ENCODE measurements at regions not wholly inside any gene's neighbourhood (a gene's known extent, or its start where the extent isn't known, plus 50 kb on each side); places are given as distances from the start of the nearest gene placed in this dataset.
"Not testable (repeated sequence)": the region's sequence is repeated elsewhere in the genome, so short reads cannot be mapped to it uniquely, and the experiment has no call there.

DNA sequence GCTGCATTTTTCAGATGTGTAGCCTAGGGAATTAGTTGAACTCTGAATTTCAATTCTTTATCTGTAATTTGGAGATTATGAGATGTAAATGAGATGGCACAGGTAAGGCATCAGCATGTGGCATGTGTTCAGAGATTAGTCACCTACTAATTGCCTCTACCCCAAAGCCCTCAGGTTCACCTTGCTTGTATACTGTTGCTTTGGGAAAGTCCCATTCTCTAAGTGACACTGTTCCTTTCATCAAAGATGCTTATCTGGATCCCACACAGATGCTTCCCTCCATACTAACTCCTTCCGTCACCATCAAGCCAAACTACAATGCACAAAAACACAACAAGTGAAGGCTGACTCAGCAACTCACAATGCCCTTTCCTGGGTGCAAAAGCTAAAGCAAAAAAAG, 143.7 kb downstream of the LRATD1 start:
- Histone ChIP-seq H3K36me3 (replicated peaks; ENCODE audit: low read depth, low read length) (no peaks in the 10 kb centered on the region), H2AFZ (ENCODE audit: low read depth, low read length) (no peak overlapping the region; the same call in 1 of the 2 replicates), H4K20me1 (ENCODE audit: insufficient read depth, low read length) (no peaks in the 10 kb centered on the region), H3K27me3 (ENCODE audit: low read depth, low read length) (no peaks in the 10 kb centered on the region), H3K9me3 (ENCODE audit: insufficient read depth, low read length) (no peaks in the 10 kb centered on the region), H3K79me2 (ENCODE audit: low read length) (no peaks in the 10 kb centered on the region), H3K9ac (ENCODE audit: low read length) (no peak overlapping the region), H3K27ac (ENCODE audit: low read length) (no peak overlapping the region), H3K4me1 (ENCODE audit: low read length) (peaks cover 21% of the 10 kb centered on the region), H3K4me2 (ENCODE audit: low read length) (no peak overlapping the region), H3K4me3 (ENCODE audit: low read length) (no peak overlapping the region)
- TF ChIP-seq EZH2phosphoT487 (IDR thresholded peaks at IDR 0.05; ENCODE audit: low read depth), result no peak
- TF ChIP-seq, protein P1, sequence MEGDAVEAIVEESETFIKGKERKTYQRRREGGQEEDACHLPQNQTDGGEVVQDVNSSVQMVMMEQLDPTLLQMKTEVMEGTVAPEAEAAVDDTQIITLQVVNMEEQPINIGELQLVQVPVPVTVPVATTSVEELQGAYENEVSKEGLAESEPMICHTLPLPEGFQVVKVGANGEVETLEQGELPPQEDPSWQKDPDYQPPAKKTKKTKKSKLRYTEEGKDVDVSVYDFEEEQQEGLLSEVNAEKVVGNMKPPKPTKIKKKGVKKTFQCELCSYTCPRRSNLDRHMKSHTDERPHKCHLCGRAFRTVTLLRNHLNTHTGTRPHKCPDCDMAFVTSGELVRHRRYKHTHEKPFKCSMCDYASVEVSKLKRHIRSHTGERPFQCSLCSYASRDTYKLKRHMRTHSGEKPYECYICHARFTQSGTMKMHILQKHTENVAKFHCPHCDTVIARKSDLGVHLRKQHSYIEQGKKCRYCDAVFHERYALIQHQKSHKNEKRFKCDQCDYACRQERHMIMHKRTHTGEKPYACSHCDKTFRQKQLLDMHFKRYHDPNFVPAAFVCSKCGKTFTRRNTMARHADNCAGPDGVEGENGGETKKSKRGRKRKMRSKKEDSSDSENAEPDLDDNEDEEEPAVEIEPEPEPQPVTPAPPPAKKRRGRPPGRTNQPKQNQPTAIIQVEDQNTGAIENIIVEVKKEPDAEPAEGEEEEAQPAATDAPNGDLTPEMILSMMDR (IDR thresholded peaks at IDR 0.05; ENCODE audit: low read depth, low read length), result no peak

DNA sequence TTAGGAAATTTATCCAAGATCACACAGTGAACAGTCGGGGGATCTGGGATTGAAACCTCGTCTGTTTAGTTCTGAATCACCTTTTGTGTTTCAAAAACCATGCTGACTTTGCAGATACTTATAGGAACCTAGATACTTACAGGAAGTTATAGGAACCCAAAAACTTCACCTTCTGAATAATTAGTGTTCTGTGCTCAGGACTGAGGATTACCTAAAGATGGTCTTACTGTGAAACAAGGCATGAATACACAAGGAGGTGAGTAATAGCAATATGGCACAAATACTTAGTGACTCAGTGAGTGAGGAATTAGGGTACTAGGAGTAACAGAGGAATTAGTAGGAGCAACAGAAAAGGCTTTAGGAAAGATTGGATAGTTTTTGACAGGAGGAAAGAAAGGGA, 145.5 kb downstream of the LRATD1 start:
- H4K20me1 ChIP-seq (ENCODE audit: insufficient read depth, low read length), result no peaks in the 10 kb centered on the region
- H2AFZ ChIP-seq (ENCODE audit: low read depth, low read length), result no peak overlapping the region
- H3K79me2 ChIP-seq (ENCODE audit: low read length), result no peaks in the 10 kb centered on the region
- H3K36me3 ChIP-seq (replicated peaks; ENCODE audit: low read depth, low read length), result no peaks in the 10 kb centered on the region
- no peak overlapping the region for H3K4me2 ChIP-seq (ENCODE audit: low read length)
- no peak overlapping the region for H3K9ac ChIP-seq (ENCODE audit: low read length)
- peaks cover 20% of the 10 kb centered on the region for H3K4me1 ChIP-seq (ENCODE audit: low read length)
- H3K4me3 ChIP-seq (ENCODE audit: low read length), result no peak overlapping the region
- no peaks in the 10 kb centered on the region for H3K27me3 ChIP-seq (ENCODE audit: low read depth, low read length)
- no peak overlapping the region for H3K27ac ChIP-seq (ENCODE audit: low read length)
- TF ChIP-seq, protein P1 (IDR thresholded peaks at IDR 0.05; ENCODE audit: low read depth, low read length), result no peak
- TF ChIP-seq EZH2phosphoT487 (IDR thresholded peaks at IDR 0.05; ENCODE audit: low read depth), result no peak
- H3K9me3 ChIP-seq (ENCODE audit: insufficient read depth, low read length), result no peaks in the 10 kb centered on the region

DNA sequence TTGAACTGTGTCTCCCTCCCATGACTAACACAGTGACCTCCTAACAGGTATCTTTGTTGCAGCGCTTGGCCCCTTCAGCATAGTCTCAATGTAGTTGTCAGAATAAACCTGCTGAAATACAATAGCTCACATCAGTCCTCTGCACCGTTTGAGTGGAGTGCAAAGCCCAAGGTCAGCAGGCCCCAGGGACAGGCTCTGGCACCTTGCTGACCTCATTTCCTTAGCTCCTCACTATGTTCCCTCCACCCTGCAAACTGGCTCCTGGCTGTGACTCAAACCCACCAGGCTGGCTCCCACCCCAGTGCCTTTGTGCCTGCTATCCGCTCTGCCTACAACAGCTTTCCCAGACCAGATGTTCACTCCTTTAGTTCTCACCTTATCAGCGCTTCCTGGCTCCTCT, 146.7 kb downstream of the LRATD1 start:
- Histone ChIP-seq H3K79me2 (ENCODE audit: low read length) (no peaks in the 10 kb centered on the region), H4K20me1 (ENCODE audit: insufficient read depth, low read length) (no peaks in the 10 kb centered on the region), H3K9ac (ENCODE audit: low read length) (no peak overlapping the region), H3K4me1 (ENCODE audit: low read length) (peaks cover 18% of the 10 kb centered on the region), H3K36me3 (replicated peaks; ENCODE audit: low read depth, low read length) (no peaks in the 10 kb centered on the region), H3K9me3 (ENCODE audit: insufficient read depth, low read length) (no peaks in the 10 kb centered on the region), H3K4me2 (ENCODE audit: low read length) (no peak overlapping the region), H3K4me3 (ENCODE audit: low read length) (no peak overlapping the region), H2AFZ (ENCODE audit: low read depth, low read length) (no peak overlapping the region), H3K27me3 (ENCODE audit: low read depth, low read length) (no peaks in the 10 kb centered on the region), H3K27ac (ENCODE audit: low read length) (no peak overlapping the region)
- TF ChIP-seq, protein P1 (IDR thresholded peaks at IDR 0.05; ENCODE audit: low read depth, low read length), result no peak
- no peak for TF ChIP-seq EZH2phosphoT487 (IDR thresholded peaks at IDR 0.05; ENCODE audit: low read depth)

DNA sequence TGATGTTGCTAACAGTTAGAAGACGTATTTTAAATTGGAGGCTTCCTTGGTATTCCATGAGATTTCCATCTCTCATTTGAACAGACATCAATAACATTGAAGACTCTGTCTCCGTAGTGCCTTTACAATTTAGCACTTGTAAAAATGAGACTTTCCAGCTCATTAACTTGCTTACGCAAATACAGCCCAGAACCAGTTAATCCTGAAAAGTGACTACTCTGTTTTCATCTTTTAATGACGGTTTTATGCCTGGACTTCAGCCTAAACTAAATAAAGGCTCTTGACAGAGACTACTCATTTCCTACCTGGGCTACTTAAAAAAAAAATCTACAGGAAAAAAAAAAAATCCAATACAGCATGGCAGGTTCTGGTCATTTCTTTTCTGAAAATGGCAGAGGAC, 148.6 kb downstream of the LRATD1 start:
- Histone ChIP-seq H4K20me1 (ENCODE audit: insufficient read depth, low read length) (no peaks in the 10 kb centered on the region), H3K4me3 (ENCODE audit: low read length) (no peak overlapping the region), H3K27ac (ENCODE audit: low read length) (no peak overlapping the region), H3K9me3 (ENCODE audit: insufficient read depth, low read length) (no peaks in the 10 kb centered on the region), H3K4me1 (ENCODE audit: low read length) (peaks cover 18% of the 10 kb centered on the region), H2AFZ (ENCODE audit: low read depth, low read length) (no peak overlapping the region), H3K9ac (ENCODE audit: low read length) (no peak overlapping the region), H3K79me2 (ENCODE audit: low read length) (no peaks in the 10 kb centered on the region), H3K4me2 (ENCODE audit: low read length) (peak overlapping the region; percentile 7), H3K36me3 (replicated peaks; ENCODE audit: low read depth, low read length) (no peaks in the 10 kb centered on the region), H3K27me3 (ENCODE audit: low read depth, low read length) (no peaks in the 10 kb centered on the region)
- no peak for TF ChIP-seq EZH2phosphoT487 (IDR thresholded peaks at IDR 0.05; ENCODE audit: low read depth)
- TF ChIP-seq, protein P1 (IDR thresholded peaks at IDR 0.05; ENCODE audit: low read depth, low read length), result no peak

DNA sequence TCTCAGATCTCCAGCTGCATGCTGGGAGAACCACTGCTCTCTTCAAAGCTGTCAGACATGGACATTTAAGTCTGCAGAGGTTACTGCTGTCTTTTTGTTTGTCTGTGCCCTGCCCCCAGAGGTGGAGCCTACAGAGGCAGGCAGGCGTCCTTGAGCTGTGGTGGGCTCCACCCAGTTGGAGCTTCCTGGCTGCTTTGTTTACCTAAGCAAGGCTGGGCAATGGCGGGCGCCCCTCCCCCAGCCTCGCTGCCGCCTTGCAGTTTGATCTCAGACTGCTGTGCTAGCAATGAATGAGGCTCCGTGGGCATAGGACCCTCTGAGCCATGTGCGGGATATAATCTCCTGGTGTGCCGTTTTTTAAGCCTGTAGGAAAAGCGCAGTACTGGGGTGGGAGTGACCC, 156.3 kb downstream of the LRATD1 start:
- not testable (repeated sequence) for H3K36me3 ChIP-seq (replicated peaks; ENCODE audit: low read depth, low read length); H3K9ac ChIP-seq (ENCODE audit: low read length); H2AFZ ChIP-seq (ENCODE audit: low read depth, low read length); H3K9me3 ChIP-seq (ENCODE audit: insufficient read depth, low read length); H3K27me3 ChIP-seq (ENCODE audit: low read depth, low read length); H4K20me1 ChIP-seq (ENCODE audit: insufficient read depth, low read length); H3K79me2 ChIP-seq (ENCODE audit: low read length); H3K4me2 ChIP-seq (ENCODE audit: low read length); H3K27ac ChIP-seq (ENCODE audit: low read length); H3K4me3 ChIP-seq (ENCODE audit: low read length); H3K4me1 ChIP-seq (ENCODE audit: low read length)
